Fibroblast of the aortic adventitia (primary cell): ENCODE measurements at regions not wholly inside any gene's neighbourhood (a gene's known extent, or its start where the extent isn't known, plus 50 kb on each side); places are given as distances from the start of the nearest gene placed in this dataset.

Source experiments
- DNase-seq: peaks from one replicate; pipeline ENCODE4 v3.0.0-alpha.2; 2010; ENCODE audit warnings: low read depth
- H3K4me3 ChIP-seq: 2 replicates; pipeline ENCODE4 v1.5.1; 2011; ENCODE audit warnings: low read depth, mild to moderate bottlenecking, control low read depth, low read length, moderate library complexity
- TF ChIP-seq, protein P1 (sequence below): IDR thresholded peaks from 2 replicates; pipeline ENCODE4 v1.5.1; 2011; ENCODE audit warnings: mild to moderate bottlenecking, low read length, control low read depth, inconsistent platforms; ENCODE audit not compliant: insufficient read depth

DNA sequence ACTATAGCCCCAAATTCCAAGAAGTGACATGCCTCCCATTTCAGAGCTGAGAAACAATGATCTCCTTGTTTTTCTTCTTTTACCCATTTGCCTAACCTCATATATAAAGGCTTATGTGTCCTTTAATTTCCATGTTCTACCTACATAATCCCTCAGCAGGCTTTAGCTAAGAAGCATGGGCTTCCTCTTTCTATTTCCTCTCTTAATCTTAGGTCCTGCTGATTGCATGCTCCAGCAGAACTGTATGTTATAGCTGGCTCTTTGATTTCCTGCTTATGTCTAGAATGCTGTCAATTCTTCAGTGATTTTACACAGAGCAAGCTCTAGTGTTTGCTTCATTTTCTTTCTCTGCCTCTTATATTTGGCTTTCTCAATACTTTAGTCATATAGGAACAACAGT lies 151.7 kb upstream of the COX10 start:
- TF ChIP-seq, protein P1, sequence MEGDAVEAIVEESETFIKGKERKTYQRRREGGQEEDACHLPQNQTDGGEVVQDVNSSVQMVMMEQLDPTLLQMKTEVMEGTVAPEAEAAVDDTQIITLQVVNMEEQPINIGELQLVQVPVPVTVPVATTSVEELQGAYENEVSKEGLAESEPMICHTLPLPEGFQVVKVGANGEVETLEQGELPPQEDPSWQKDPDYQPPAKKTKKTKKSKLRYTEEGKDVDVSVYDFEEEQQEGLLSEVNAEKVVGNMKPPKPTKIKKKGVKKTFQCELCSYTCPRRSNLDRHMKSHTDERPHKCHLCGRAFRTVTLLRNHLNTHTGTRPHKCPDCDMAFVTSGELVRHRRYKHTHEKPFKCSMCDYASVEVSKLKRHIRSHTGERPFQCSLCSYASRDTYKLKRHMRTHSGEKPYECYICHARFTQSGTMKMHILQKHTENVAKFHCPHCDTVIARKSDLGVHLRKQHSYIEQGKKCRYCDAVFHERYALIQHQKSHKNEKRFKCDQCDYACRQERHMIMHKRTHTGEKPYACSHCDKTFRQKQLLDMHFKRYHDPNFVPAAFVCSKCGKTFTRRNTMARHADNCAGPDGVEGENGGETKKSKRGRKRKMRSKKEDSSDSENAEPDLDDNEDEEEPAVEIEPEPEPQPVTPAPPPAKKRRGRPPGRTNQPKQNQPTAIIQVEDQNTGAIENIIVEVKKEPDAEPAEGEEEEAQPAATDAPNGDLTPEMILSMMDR = no peak
- H3K4me3 ChIP-seq = no peak overlapping the region
- no peak for DNase-seq

DNA sequence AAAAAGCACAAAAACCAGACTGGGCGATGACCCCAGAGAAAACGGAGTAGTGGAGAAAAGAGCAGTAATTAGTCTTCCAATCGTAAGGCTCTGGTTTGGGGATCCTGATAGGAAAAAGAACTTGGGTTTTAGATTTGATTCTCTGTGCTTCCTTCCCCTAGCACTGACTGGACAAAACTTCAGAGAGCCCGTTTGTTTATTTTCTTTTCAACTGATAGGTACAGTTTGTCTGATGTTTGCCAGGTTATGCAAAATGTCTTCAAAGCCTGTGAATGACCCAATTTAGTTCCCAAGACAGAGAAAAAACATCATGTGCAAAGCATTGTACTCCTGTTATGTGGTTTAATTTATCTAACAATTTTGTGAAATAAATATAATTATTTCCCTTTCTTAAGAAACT lies 151.1 kb upstream of the COX10 start:
- DNase-seq = no peak
- no peak overlapping the region for H3K4me3 ChIP-seq
- TF ChIP-seq, protein P1 = no peak

DNA sequence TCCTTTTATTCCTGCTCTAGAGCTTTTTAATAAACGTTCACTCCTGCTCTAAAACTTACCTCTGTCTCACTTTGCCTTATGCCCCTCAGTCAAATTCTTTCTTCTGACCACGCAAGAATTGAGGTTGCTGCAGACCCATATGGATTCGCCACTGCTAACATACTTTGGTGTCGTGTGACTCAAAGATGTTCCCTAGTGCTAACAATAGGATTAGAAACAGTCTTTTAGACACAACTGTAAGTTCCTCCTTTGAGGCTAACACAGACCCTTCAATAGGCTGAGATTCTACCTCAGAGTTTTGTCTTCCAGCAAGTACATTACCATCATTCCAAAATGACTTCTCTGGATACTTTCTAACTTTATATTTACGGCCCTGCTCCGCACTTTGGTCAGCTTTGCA lies 149.5 kb upstream of the COX10 start:
- DNase-seq = no peak
- H3K4me3 ChIP-seq = no peak overlapping the region
- TF ChIP-seq, protein P1 = no peak

DNA sequence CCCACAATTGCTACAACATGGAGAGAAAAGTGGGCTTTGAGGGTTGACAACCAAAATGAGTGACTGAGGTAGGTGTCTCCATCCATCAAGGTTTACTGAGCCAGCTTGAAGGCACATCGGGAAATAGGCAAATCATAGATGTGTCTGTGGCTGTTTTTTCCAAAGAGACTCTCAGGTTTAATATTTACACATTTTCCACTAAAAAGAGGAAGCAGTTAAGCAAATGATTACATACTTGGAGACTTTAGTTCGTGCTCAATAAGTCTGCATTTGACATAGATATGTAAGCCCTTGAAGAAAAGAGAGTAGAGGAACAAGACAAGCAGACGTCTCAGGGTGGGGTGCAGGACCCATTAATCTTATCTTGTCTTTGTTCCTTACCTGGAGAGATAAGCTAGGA lies 148.9 kb upstream of the COX10 start:
- TF ChIP-seq, protein P1 = no peak
- H3K4me3 ChIP-seq = no peak overlapping the region
- DNase-seq = no peak

GRCh38 chr17:13921841-13922776 lies 147.2 kb upstream of the COX10 start:
- no peak overlapping the region for H3K4me3 ChIP-seq
- no peak for DNase-seq
- TF ChIP-seq, protein P1 = no peak

DNA sequence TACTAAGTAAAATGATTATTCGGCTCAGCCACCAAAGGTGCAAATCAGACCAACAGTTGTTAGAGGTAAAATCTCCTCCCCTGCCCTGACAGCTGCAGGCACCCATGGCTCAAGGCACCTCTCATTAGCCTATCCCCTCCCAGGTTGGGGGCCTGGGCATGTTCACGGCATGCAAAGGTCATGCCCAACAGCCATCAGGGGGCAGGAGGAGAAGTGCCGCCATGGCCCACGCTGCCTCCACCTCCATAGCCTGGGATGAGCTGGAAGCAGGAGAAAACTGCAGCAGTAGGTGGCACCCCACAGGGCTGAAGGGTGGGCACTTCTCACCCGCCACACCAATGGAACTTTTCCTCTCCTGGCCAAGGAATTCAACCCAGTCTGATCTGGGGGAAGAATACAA lies 146.4 kb upstream of the COX10 start:
- DNase-seq = no peak
- TF ChIP-seq, protein P1 = no peak

GRCh38 chr17:13925579-13925978 lies 143.7 kb upstream of the COX10 start:
- no peak overlapping the region for H3K4me3 ChIP-seq
- DNase-seq = no peak
- TF ChIP-seq, protein P1 = no peak

More for the DNA sequence above, 146.4 kb upstream of the COX10 start:
- no peak overlapping the region for H3K4me3 ChIP-seq
